K562 (cell line): ENCODE measurements at regions not wholly inside any gene's neighbourhood (a gene's known extent, or its start where the extent isn't known, plus 50 kb on each side); places are given as distances from the start of the nearest gene placed in this dataset.

Experiments
- CTCF ChIP-seq, 3 experiments: IDR thresholded peaks in 2 of 3; conservative IDR thresholded peaks in 1 of 3; 2 replicates each; pipeline ENCODE4 v1.5.1; 2011 to 2012; ENCODE audit warnings: low read length in 3 of 3, mild to moderate bottlenecking in 3 of 3, control low read depth in 2 of 3, improper control_type of control experiment in 1 of 3, inconsistent platforms in 1 of 3, low read depth in 1 of 3, mixed read lengths in 1 of 3, moderate library complexity in 1 of 3; ENCODE audit not compliant: insufficient read depth in 2 of 3
- FOXM1 ChIP-seq, 2 experiments: fragments of 450-650 bp in 1 of 2; sonication (generic) in 1 of 2; formaldehyde crosslinking in 1 of 2; IDR thresholded peaks; 2 replicates each; pipeline versions ENCODE4 v1.6.1 to v1.9.0; 2017 to 2022; ENCODE audit warnings: low read depth in 2 of 2, mild to moderate bottlenecking in 2 of 2, missing genetic modification reagents in 1 of 2, moderate library complexity in 1 of 2
- IRF2 ChIP-seq: sonication (generic); formaldehyde crosslinking; IDR thresholded peaks from 2 replicates; pipeline ENCODE4 v1.8.1; 2022; ENCODE audit warnings: mild to moderate bottlenecking, missing genetic modification reagents
- JUNB ChIP-seq: fragments of 450-650 bp; formaldehyde crosslinking; conservative IDR thresholded peaks from 2 replicates; pipeline ENCODE4 v1.4.0; 2020; ENCODE audit warnings: mild to moderate bottlenecking
- NFE2L1 ChIP-seq: fragments of 450-650 bp; IDR thresholded peaks from 2 replicates; pipeline ENCODE4 v1.6.1; 2016; ENCODE audit warnings: missing genetic modification characterization, low read depth, mild to moderate bottlenecking, missing compliant biosample characterization, moderate library complexity, borderline replicate concordance
- SNRNP70 ChIP-seq: fragments of 200-400 bp; formaldehyde crosslinking; optimal IDR thresholded peaks from 2 replicates; pipeline ENCODE3; 2017; ENCODE audit warnings: low read depth, low read length
- SP1 ChIP-seq: sonication (generic); formaldehyde crosslinking; IDR thresholded peaks from 2 replicates; pipeline ENCODE4 v1.8.1; 2022; ENCODE audit warnings: mild to moderate bottlenecking, missing genetic modification reagents
- ZBTB33 ChIP-seq: sonication (generic); formaldehyde crosslinking; IDR thresholded peaks from 2 replicates; pipeline ENCODE4 v1.8.1; 2023; ENCODE audit warnings: mild to moderate bottlenecking, missing genetic modification reagents
- TF ChIP-seq, protein P1 (sequence below): fragments of 450-650 bp; IDR thresholded peaks from 2 replicates; pipeline ENCODE4 v1.7.1; 2018; ENCODE audit warnings: mild to moderate bottlenecking, low read depth; ENCODE audit not compliant: partially characterized antibody

- TF ChIP-seq, protein P1, sequence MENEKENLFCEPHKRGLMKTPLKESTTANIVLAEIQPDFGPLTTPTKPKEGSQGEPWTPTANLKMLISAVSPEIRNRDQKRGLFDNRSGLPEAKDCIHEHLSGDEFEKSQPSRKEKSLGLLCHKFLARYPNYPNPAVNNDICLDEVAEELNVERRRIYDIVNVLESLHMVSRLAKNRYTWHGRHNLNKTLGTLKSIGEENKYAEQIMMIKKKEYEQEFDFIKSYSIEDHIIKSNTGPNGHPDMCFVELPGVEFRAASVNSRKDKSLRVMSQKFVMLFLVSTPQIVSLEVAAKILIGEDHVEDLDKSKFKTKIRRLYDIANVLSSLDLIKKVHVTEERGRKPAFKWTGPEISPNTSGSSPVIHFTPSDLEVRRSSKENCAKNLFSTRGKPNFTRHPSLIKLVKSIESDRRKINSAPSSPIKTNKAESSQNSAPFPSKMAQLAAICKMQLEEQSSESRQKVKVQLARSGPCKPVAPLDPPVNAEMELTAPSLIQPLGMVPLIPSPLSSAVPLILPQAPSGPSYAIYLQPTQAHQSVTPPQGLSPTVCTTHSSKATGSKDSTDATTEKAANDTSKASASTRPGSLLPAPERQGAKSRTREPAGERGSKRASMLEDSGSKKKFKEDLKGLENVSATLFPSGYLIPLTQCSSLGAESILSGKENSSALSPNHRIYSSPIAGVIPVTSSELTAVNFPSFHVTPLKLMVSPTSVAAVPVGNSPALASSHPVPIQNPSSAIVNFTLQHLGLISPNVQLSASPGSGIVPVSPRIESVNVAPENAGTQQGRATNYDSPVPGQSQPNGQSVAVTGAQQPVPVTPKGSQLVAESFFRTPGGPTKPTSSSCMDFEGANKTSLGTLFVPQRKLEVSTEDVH: no peak
- TF ChIP-seq NFE2L1 (tag) (no peak), ZBTB33 (no peak), JUNB (no peak), SNRNP70 (no peak), FOXM1 (IDR thresholded peaks at IDR 0.05; ENCODE audit: low read depth) (no peak), FOXM1 (CRISPR knock-in tag; IDR thresholded peaks at IDR 0.05; ENCODE audit: low read depth) (no peak), IRF2 (CRISPR knock-in tag) (no peak), SP1 (no peak), CTCF (IDR thresholded peaks at IDR 0.05 in 2 of 3, conservative IDR thresholded peaks at IDR 0.05 in 1 of 3; ENCODE audit: insufficient read depth in 2 of 3, low read depth in 1 of 3, low read length in 3 of 3) (no peak)
Measured at GRCh38 chr18:37666991-37667390, 101.4 kb upstream of the CELF4 start.
